Mucosa of gallbladder (tissue), 1 donor: ENCODE measurements at regions not wholly inside any gene's neighbourhood (a gene's known extent, or its start where the extent isn't known, plus 50 kb on each side); places are given as distances from the start of the nearest gene placed in this dataset.
A peak's percentile ranks its signal among the peaks of the same experiment; 100 is the strongest.

Experiments
- DNase-seq: peaks from one replicate; pipeline ENCODE4 v3.0.0-alpha.2; 2020; ENCODE audit warnings: low spot score
- donor health status: DM: no; HTN: no; CAD: no.

DNA sequence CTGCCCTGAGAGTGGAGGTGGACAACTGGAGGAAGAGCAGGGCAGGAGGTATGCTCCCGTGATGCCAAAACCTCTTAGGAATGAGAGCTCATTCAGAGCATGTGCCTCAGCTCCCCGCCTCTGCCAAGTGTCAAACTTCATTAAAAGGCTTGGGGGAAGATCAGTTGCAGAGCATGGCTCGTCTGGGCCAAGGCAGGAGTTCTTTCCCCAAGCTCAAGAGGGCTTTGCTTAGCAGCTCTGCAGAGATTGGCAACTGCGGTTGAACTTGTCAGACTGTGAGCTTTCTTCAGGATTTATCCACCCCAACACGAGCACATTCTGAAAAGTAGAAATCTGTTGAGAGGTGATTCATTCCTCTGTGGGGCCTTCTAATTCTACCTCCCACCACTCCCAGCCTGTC is 248.1 kb downstream of the HS3ST3A1 start:
- DNase-seq: no peak

DNA sequence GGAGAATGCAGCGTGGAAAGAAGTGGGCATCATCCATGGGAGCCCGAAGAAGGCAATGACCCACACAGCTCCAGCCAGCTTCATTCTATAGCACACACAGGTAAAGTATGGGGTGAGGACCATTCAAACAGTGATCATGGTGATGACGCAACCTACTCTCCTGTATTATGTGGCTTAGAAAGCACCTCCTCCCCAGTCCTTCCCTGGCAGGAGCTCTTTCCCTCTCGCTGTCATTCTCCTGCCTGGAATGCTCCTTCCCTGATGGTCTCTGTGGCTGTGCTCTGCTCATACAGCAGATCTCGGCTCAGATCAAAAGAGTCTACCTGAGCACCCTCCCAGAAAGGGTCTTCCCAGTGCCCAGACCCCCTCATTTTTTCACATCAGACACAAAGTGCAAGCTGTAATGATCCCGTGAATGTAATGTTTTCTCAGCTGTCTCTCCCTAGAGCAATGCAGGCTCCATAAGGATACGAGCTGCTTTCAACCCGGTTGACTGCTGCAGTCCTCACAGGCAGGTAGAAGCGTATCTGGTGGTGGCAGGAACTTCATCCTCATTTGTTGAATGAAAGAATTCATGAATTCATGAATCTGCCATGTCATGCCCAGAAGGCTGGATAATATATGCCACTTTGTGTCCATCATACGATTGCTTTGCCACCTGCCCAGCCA is 248.8 kb downstream of the HS3ST3A1 start:
- DNase-seq: no peak

DNA sequence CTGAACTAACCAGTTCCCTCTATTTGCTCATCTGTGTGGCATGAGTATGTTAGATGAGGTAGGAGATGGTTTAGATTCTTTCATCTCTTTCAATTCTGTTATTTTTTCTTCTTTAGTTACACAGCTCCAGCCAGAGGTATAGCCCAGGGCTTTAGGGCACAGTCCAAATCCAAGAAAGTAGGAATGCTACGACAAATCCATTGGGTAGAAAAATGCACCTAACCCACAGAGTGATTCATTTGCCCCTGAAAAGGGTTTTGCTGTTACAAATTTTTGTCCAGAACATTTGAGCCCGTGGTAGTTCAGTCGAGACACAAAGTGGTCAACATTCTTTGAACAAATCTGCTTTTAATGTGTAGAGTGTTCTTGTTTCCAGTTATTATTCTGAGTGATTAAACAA is 250.7 kb downstream of the HS3ST3A1 start:
- DNase-seq: no peak

DNA sequence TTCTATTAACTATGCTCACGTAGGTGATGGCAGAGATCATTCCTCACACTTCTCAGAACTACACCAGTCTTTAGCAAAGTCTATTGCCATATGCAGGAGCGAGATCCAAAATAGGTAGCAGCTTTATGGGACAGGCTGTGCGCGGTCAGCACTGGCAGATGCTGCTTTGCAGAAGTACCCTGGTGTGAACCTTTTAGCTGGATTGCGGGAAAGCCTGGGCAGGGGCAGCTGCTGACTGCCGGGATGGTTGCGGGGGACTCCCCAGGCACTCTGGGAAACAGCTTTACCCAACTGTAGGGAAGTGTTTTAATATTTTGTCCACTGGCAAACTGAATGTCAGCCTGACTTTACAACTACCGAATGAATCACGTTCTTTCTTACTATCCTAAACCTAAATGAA is 251.3 kb downstream of the HS3ST3A1 start:
- DNase-seq: no peak

DNA sequence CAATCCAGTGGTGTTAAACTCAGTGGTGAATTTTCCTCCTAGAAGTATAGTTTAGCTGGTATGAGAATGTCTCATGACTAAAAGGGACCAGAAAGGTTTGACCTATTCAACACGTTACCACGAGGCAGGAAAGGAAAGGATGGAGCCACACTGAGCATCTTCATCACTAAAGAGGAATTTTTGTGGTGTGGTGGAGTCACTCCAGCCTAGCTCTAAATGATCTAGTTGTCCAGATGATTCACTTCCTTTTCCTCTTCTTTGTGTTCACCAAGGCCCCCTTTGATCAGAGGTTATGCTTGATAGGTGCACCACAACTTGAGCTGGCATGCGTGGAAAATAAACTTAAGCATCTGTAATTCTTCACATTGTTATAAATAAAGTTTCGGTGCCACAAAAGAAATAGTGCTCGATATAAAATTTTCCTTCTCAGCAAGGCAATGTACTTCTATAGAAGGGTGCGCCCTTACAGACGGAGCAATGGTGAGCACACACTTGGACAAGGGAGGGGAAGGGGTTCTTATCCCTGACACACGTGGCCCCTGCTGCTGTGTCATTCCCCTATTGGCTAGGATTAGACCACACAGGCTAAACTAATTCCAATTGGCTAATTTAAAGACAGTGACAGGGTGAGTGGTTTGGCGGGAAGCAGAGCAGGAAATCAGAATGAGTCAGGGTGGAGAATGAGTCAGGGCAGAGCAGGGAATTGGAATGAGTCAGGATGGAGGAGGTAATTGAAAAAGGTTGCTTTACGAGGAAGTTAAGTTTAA is 254.6 kb downstream of the HS3ST3A1 start:
- peak; percentile 12 for DNase-seq

DNA sequence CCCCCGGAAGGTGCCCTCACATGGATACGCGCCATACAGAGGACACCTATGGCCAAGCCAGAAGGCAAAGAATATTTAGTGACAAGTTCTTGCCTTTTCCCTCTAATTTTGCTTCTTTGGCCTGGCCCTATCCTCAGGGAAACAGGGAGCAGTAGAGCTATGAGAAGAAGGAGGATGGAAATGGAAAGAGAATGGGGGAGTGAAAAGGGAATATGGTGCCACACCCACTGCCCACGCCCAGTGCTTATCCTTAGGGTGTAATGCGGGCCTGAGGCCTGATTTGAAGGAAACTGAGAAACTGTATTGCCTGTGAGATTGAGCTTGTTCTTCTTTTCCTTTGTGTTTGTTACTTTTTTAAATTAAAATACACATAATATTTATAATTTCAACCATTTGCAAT is 255.1 kb downstream of the HS3ST3A1 start:
- DNase-seq: no peak

DNA sequence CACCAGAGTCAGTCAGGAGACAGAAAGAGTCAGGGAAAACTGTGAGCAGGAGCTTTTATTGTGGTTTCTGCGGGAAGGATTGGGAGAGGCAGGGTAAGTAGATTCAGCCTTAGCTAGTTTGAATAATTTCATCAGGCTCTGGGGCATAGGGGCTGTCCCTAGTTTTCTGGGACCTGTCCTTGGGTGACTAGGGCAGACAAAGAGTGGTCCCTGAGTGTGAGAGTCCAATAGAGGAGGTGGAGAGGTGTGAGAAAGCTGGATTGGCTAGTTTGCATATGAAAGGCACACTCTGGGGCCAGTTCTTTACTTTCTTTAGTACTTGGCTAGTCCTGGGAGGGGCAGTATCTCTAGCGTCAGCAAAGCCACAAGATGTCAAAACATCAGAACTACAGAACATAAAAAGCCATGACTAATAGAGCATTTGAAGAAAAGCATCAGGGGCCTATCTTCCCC is 255.6 kb downstream of the HS3ST3A1 start:
- DNase-seq: no peak

DNA sequence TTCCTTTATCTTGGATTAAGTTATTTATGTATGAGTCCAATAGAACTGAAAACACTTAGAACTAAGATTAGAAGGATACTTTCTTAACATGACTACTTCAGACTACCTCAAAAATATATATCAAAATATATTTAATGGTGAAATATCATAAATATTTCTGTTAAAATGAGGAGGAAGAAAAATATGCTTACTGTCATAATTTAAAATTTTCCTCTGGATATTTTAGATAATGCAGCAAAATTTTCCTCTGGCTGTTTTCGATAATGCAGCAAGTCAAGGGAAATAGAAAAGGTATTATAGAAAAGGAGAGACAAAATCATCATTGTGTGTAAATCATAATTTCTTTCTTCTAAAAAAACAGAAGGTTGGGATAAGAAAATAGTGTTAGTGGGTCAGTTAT is 263.3 kb downstream of the HS3ST3A1 start:
- DNase-seq: no peak

DNA sequence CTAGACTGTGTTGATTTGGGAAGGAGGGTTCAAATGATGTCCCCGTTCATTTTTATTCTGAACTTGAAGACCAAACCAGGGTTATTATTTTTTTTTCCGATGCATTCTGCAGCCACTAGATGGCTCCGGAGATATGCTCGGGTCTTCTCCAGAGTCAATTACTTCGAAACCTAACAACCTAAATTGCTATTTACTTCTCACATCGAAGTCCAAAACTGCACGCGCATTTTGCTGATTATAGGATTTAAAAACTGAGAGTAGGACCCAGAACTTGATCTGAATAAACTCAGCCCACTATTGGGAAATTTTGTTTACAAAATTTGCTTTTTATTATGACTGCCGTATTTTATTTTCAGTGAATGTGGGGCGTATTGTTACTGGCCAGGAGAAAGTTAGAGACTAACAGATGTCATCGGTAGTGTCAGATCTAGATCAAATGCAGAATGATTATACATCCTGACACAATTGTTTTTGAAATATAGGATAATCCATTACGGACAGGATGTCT is 263.8 kb downstream of the HS3ST3A1 start:
- DNase-seq: peak; percentile 33

DNA sequence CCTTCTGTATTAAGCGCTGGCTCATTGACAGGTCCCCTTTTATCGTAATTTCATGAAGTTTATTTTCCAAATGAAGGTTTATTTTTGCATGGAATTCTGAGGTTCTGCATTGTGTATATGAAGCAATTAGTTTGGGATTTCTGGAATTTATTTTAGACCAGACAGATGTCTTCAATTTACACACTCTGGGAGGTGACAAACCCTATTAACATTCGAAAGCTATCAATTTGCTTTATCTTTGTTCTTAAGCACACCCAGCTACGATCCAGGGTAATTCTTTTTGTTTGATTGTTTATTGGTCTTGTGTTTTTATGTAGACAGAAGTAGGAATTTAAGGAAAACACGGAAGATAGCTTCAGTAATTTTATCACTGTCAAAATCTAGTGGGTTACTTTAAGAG is 264.6 kb downstream of the HS3ST3A1 start:
- no peak for DNase-seq

DNA sequence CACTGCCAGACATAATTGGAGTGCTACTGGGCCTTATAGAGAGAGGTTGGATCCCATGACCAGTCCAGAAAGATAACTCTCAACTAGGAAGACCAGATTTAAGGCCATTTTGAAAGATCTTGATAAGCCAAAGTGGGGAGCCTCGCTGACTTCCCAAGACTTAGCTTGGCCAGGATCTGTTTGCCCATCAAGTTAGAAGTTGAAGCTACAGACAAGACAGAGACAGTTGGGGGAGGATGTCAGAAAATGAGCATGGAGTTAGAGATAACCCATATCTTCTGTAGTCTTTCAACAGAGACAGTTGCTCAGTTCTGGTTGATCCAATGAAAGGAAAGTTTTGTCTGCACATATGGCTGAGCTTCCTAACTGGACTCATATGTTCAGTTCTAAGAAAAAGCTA is 267.4 kb downstream of the HS3ST3A1 start:
- no peak for DNase-seq

DNA sequence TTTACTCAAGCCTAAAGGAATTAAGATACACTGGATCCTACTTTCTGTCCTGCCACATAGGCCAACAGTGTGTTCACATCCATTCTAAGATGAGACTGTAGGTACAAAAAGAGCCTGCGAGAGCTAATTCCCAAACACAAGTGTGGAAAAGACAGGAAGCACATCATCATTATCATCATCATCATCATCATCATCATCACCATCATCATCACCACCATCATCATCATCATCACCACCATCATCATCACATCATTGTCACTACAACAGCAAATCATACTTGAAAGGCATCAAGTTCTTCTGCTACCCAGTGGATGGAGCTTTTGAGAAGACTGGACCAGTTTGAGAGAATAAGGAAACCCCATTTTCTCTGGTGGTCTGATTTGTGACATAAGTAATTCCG is 268.1 kb downstream of the HS3ST3A1 start:
- DNase-seq: no peak

DNA sequence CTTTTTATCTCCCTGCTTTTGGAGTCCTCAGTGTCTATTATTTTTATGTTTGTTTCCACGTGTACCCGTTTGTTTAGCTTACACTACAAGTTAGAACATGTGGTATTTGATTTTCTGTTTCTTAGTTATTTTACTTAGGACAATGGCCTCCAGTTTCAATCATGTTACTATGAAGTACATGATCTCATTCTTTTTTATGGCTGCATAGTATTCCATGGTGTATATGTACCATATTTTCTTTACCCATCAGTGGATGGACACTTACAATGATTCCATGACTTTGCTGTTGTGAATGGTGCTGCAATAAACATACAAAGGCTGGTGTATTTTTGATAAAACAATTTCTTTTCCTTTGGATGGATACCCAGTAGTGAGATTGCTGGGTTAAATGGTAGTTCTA is 269.5 kb downstream of the HS3ST3A1 start:
- no peak for DNase-seq

DNA sequence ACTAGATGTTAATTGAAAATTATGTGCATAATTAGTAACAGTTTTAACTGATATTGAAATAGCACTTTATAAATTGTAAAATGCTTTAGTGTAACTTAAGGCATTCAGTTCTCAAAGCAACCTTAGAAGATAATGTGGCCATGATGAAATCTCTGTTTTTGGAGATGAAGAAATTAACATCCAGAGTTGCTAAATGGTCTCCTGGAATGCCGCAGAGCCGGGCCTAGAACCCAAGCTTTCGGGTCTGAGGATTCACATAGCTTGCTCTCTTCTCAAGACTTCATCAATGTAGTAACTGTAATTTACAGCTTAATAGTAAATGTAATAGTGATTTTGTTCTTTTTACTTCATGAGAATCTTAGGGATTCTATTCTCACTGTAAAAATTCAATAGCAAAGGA is 272.3 kb downstream of the HS3ST3A1 start:
- no peak for DNase-seq

DNA sequence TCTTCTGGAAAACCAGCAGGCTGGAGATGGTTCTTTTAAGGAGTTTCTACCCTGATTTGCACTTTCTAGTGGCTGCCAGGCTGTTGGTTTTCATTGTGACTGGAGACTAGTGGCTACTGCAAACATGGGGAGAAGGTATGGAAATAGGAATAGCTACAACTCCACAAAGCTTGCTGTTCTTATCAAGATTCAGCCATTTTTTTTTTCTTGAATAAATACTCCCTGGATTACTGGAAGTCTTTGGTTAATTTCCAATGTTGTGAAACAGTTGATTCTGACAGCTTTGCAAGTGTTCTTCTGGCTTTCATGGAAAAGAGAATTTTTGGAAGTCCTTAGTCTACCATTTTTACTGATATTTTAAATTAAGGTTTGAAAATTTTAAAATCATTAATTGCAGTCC is 277.7 kb downstream of the HS3ST3A1 start:
- DNase-seq: no peak

DNA sequence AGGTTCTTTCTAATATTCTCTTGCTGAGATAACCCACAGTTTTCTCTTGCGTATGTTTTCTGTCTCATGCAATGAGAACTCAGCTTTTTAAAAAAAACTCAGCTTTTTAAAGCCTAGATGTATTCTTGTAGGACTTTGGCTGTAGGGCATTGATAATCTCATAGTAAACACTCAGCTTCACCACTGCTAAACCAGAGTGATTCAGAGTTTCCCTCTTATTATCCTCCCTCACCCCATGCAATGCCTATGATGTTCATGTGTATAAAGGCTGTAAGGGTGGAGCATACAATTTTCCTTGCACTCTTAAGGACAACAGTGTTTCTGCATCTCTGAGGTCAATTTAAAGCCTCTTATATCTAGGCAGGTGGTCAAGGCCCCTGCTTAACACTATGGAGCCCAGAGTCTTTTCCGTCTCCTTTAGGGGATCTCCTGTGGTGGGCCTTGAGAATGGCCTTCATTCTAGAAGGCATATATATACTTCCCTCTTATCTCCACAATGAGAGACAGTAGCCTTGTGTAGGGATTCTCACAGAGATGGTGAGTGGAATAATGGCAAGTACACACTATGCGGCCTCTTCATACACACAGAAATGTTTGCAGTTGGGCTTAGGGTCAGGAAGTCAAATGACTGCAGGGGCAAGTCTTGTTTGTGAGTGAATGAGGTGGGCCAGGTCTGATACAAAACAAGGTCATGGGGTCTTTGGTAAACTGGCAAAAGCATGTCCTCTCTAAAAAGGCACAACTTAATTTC is 279.6 kb downstream of the HS3ST3A1 start:
- DNase-seq: no peak

DNA sequence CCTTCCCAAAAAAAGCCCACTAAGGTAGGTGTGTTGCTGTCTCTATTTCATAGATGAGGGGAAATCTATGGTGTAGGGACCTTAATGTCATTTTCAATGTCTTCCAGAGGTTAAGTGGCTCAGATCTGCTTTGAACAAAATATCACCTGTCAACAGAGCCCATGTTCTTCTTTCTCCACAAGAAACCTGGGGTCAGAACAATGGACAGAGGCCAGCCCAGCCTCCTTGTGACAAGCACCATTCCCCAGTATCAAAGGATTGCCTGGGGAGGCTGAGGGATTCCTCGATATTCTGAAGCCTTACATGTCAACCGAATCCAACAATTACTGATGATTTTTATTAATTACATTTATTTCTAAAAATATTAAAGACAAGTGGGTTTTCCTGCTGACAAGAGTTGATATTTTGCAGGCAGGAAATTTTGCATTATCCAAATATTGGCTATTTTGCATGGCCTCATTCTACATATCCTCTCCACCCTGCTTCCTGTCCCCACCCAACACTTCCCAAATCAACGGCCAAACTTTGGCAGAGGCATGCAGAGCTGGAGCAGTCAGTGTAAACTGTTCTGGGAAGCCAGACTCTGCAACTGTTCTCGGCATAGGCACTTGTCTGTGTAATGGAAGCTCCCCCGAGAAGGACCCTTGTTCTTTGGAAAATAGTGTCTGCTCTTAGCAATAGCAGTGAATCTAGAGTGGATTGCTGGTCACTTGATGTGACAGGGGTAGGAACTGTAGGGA is 281.5 kb downstream of the HS3ST3A1 start:
- DNase-seq: no peak

DNA sequence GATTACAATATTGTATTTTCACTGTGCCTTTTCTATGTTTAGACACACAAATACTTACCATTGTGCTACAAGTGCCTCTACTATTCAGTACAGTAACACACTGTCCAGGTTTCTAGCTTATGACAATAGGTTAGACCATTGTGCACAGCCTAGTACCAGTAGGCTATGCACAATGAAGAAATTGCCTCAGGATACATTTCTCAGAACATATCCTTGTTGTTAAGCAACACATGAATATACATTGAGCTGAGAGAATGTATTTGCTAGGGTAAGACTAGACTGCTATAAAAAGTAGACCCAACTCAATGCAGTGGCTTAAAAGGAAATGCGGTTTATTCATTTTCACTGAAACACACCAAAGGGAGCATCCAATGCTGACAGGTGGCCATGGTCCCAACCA is 285.1 kb downstream of the HS3ST3A1 start:
- DNase-seq: no peak

DNA sequence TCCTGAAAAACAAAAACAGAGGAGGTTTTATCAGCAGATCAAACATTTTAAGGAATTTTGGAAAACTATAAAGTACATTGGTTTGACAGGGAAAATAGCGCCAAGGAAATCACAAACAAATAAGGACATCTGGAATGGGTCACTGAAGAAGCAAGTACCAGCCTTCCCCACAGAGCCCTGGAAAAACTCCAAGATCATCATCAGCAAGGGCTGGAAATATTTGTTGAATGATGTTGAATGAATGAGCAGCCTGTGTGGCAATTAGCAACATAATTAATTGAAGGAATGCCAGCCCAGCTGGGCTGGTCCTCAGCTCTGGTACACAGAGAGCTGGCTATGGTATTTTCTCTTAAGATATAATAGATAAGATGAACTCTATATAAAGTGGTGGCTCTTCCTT is 290.4 kb downstream of the HS3ST3A1 start:
- no peak for DNase-seq

DNA sequence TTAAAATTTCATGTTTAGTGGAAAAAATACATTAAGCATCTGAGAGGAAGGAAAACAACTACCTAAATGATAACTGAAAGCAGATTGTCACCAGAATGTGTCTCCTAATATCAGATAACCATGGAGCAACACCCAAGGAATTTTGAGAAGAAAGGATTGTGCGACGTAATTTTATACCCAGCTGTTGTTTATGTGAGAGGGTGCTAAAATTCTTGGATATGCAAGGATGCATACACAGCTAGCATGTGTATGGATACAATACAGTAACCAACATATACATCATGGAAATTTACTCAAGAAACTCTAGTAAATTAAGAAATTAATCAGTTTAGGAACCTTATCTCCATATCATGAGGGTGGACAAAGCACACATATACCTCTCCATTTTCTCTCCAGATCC is 290.9 kb downstream of the HS3ST3A1 start:
- DNase-seq: no peak

DNA sequence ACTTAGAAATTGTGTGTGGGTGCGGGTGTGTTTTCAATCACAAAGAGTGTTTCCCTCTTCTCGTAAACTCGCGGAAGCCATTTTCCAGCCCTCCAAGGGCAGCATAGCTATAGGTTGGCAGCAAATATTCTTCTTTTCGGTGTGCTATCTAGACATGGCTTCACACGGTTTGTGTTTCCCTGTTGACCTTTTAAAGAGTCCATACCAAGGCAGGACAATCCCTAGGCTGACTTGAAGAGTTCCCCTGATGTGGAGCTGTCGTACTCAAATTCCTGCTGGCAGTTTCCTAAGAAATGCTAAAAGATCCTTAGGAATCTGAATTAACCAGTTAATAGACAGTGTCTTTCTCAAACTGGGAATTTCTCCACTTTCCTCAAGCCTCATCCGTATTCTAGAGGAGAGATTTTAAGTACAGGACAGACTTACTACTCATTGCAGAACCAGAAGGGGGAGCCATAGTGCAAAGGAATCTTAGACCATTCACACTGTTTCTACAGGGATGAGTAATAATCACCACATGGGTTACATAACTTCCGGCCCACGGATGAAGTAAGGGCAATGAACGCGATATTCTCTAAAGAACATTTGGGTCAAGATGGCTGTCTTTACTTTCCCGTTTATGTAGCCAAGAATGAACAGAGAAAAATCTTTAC is 288.6 kb upstream of the ELAC2 start:
- DNase-seq: no peak
